GM12878 (cell line): ENCODE measurements at regions not wholly inside any gene's neighbourhood (a gene's known extent, or its start where the extent isn't known, plus 50 kb on each side); places are given as distances from the start of the nearest gene placed in this dataset.

Experiments used
- ATAC-seq: fragments of 200-7000 bp; cut with Tn5 transposase; 3 replicates; pipeline ENCODE4 v1.9.1; 2020; ENCODE audit warnings: mild to moderate bottlenecking, moderate library complexity
- BruUV-seq: library from RNA; stranded (reverse); fragments of 400-500 nt; replicated peaks from 2 replicates; lab custom pipeline; 2021; lab: Mats Ljungman, UMichigan
- CTCF ChIA-PET: fragments of 300-600 bp; sonication (Branson Sonifier 250); formaldehyde crosslinking; extraction: SDS; loops from one replicate; lab custom pipeline; 2021; ENCODE audit warnings: inconsistent platforms; lab: Yijun Ruan, JAX
- POLR2A ChIA-PET: fragments of 350-600 bp; formaldehyde crosslinking; extraction: SDS; loops from one replicate; lab custom pipeline; 2021; ENCODE audit warnings: inconsistent platforms; lab: Charles Lee
- RAD21 ChIA-PET: fragments of 300-600 bp; sonication (Branson Sonifier 250); formaldehyde crosslinking; loops from one replicate; lab custom pipeline; 2023; ENCODE audit warnings: antibody characterized with exemption; ENCODE audit not compliant: unreplicated experiment; lab: Charles Lee
- SMC1A ChIA-PET: fragments of 300-600 bp; sonication (Branson Sonifier 250); formaldehyde crosslinking; loops from one replicate; lab custom pipeline; 2023; ENCODE audit not compliant: unreplicated experiment, uncharacterized antibody; lab: Charles Lee
- DNase-seq: peaks from one replicate; pipeline ENCODE4 v3.0.0-alpha.2; 2011; ENCODE audit warnings: low read depth, low spot score
- FAIRE-seq: peaks from 3 replicates; lab custom pipeline; 2011; peaks lifted over from hg19 to GRCh38; lab: Jason Lieb, UNC
- H2AFZ ChIP-seq: 2 replicates; pipeline ENCODE4 v1.6.0; 2011; ENCODE audit warnings: low read depth, low read length, control low read depth; ENCODE audit not compliant: control insufficient read depth
- H3K27ac ChIP-seq: 2 replicates; pipeline ENCODE4 v1.5.1; 2011; ENCODE audit warnings: control low read depth; ENCODE audit not compliant: control insufficient read depth, insufficient read depth
- H3K27me3 ChIP-seq, 2 experiments: replicated peaks in 1 of 2; 2 replicates each; pipeline versions ENCODE4 v1.6.0 to v1.6.1; 2011; ENCODE audit warnings: low read length in 1 of 2; ENCODE audit not compliant: control insufficient read depth in 2 of 2, insufficient read depth in 2 of 2
- H3K36me3 ChIP-seq, 2 experiments: 2 replicates each; pipeline ENCODE4 v1.5.1; 2011; ENCODE audit warnings: low read length in 1 of 2; ENCODE audit not compliant: control insufficient read depth in 2 of 2, insufficient read depth in 2 of 2
- H3K4me1 ChIP-seq: 2 replicates; pipeline ENCODE4 v1.6.1; 2011; ENCODE audit warnings: mild to moderate bottlenecking, low read length, moderate library complexity, mixed read lengths; ENCODE audit not compliant: control insufficient read depth, insufficient read depth
- H3K4me2 ChIP-seq: 2 replicates; pipeline ENCODE4 v1.6.0; 2011; ENCODE audit warnings: control low read depth; ENCODE audit not compliant: control insufficient read depth, insufficient read depth
- H3K4me3 ChIP-seq: fragments of 200-600 bp; sonication (generic); 2 replicates; pipeline ENCODE4 v1.5.1; 2016
- H3K79me2 ChIP-seq: 2 replicates; pipeline ENCODE4 v1.6.0; 2011; ENCODE audit warnings: low read length; ENCODE audit not compliant: control insufficient read depth, insufficient read depth
- H3K9ac ChIP-seq: 2 replicates; pipeline ENCODE4 v1.8.0; 2011; ENCODE audit warnings: low read length, control low read depth, mixed read lengths; ENCODE audit not compliant: control insufficient read depth, insufficient read depth
- H3K9me3 ChIP-seq: replicated peaks from 3 replicates; pipeline ENCODE4 v1.5.1; 2011; ENCODE audit warnings: mild to moderate bottlenecking, low read length; ENCODE audit not compliant: control insufficient read depth, insufficient read depth
- H4K20me1 ChIP-seq: 2 replicates; pipeline ENCODE4 v1.6.0; 2011; ENCODE audit not compliant: control insufficient read depth, insufficient read depth
- BCL11A ChIP-seq: IDR thresholded peaks from 2 replicates; pipeline ENCODE4 v1.6.1; 2011; ENCODE audit warnings: low read depth, low read length
- CBX5 ChIP-seq: sonication (generic); IDR thresholded peaks from 2 replicates; pipeline ENCODE4 v1.6.1; 2016; ENCODE audit warnings: low read depth, moderate library complexity, mild to moderate bottlenecking, inconsistent platforms
- EP300 ChIP-seq, 2 experiments: fragments of 150-350 bp in 1 of 2; IDR thresholded peaks; 2 replicates each; pipeline ENCODE4 v1.6.1; 2011 to 2012; ENCODE audit warnings: low read depth in 2 of 2, low read length in 2 of 2, borderline replicate concordance in 1 of 2, improper control_type of control experiment in 1 of 2, inconsistent platforms in 1 of 2; ENCODE audit not compliant: control insufficient read depth in 1 of 2
- JUNB ChIP-seq: IDR thresholded peaks from 2 replicates; pipeline ENCODE4 v1.6.1; 2016; ENCODE audit warnings: antibody characterized with exemption, mild to moderate bottlenecking
- KDM1A ChIP-seq: fragments of 200-600 bp; sonication (generic); IDR thresholded peaks from 2 replicates; pipeline ENCODE4 v1.6.1; 2016; ENCODE audit warnings: borderline replicate concordance
- SMC3 ChIP-seq: IDR thresholded peaks from 2 replicates; pipeline ENCODE4 v1.6.1; 2011; ENCODE audit warnings: low read length, improper control_type of control experiment, borderline replicate concordance
- SPI1 ChIP-seq: IDR thresholded peaks from 2 replicates; pipeline ENCODE4 v1.6.1; 2011; ENCODE audit warnings: low read depth, mild to moderate bottlenecking, low read length, moderate library complexity, borderline replicate concordance; ENCODE audit not compliant: insufficient read depth
- WGBS: methylation state at CpG from one replicate; pipeline ENCODE4 v1.1.6; 2016; ENCODE audit warnings: low lambda C conversion rate; ENCODE audit not compliant: insufficient replicate concordance, insufficient coverage; ENCODE audit errors: missing lambda C conversion rate; 5-methylcytosine and 5-hydroxymethylcytosine counted together
- in situ Hi-C: fragments of 300-500 bp; cut with MboI; formaldehyde crosslinking; loops from 9 replicates; pipeline ENCODE4 v1.14.3; 2018; ENCODE audit warnings: mixed read lengths
- intact Hi-C: fragments of 100-400 bp; cut with micrococcal nuclease; formaldehyde crosslinking; loops from one replicate; pipeline ENCODE4 v1.14.2; 2022; ENCODE audit not compliant: unreplicated experiment
- TF ChIP-seq, protein P1 (sequence below): fragments of 150-350 bp; IDR thresholded peaks from 2 replicates; pipeline ENCODE4 v1.6.1; 2016; ENCODE audit warnings: low read depth, low read length

DNA sequence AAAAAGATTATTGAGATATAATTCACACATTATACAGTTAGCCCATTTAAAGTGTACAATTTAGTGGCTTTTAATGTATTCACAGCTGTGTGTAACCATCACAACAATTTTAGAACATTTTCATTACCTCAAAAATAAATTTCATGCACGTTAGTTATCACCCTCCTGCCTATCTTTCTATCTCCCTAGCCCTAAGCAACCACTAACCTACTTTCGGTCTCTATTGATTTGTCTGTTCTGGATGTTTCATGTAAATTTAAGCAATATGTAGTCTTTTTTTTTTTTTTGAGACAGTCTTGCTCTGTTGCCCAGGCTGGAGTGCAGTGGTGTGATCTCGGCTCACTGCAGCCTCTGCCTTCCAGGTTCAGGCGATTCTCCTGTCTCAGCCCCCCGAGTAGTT lies 439.4 kb downstream of the PCNX1 start:
- peak; percentile 54 for ATAC-seq
- Histone ChIP-seq H3K9ac (no peak overlapping the region), H3K79me2 (peaks cover 85% of the 10 kb centered on the region), H3K36me3 (peaks cover 0 to 7% of the 10 kb centered on the region in 2 experiments; a peak in 2 of 4 replicates), H3K27me3 (no peaks in the 10 kb centered on the region), H3K4me3 (no peak overlapping the region), H3K9me3 (peaks cover 18% of the 10 kb centered on the region), H3K27ac (no peak overlapping the region), H4K20me1 (no peaks in the 10 kb centered on the region), H2AFZ (no peak overlapping the region), H3K4me2 (0 out of 2 replicates have a peak overlapping the region, but pooled peaks have one; percentile 26)
- RAD21 ChIA-PET, result interaction anchor here (0.6 kb wide), 1 partner anchor 406 kb away, joined by 4 read pairs; no protein-coding TSS in a partner anchor
- SMC1A ChIA-PET, result interaction anchor here (1.4 kb wide), 1 partner anchor 24 kb away, joined by 4 read pairs; no protein-coding TSS in a partner anchor
- FAIRE-seq, result no peak
- POLR2A ChIA-PET, result no interaction called here
- WGBS, result 52% methylated on average over 5 of the region's 5 CpGs
- intact Hi-C loops (no loop called here), in situ Hi-C loops (no loop called here)
- no TSS peak for BruUV-seq
- CTCF ChIA-PET, result no interaction called here
- TF ChIP-seq, protein P1, sequence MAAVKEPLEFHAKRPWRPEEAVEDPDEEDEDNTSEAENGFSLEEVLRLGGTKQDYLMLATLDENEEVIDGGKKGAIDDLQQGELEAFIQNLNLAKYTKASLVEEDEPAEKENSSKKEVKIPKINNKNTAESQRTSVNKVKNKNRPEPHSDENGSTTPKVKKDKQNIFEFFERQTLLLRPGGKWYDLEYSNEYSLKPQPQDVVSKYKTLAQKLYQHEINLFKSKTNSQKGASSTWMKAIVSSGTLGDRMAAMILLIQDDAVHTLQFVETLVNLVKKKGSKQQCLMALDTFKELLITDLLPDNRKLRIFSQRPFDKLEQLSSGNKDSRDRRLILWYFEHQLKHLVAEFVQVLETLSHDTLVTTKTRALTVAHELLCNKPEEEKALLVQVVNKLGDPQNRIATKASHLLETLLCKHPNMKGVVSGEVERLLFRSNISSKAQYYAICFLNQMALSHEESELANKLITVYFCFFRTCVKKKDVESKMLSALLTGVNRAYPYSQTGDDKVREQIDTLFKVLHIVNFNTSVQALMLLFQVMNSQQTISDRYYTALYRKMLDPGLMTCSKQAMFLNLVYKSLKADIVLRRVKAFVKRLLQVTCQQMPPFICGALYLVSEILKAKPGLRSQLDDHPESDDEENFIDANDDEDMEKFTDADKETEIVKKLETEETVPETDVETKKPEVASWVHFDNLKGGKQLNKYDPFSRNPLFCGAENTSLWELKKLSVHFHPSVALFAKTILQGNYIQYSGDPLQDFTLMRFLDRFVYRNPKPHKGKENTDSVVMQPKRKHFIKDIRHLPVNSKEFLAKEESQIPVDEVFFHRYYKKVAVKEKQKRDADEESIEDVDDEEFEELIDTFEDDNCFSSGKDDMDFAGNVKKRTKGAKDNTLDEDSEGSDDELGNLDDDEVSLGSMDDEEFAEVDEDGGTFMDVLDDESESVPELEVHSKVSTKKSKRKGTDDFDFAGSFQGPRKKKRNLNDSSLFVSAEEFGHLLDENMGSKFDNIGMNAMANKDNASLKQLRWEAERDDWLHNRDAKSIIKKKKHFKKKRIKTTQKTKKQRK, result no peak
- TF ChIP-seq, all 136 proteins: peak for 0
- DNase-seq, result no peak
- peaks cover 17% of the 10 kb centered on the region for H3K4me1 ChIP-seq

DNA sequence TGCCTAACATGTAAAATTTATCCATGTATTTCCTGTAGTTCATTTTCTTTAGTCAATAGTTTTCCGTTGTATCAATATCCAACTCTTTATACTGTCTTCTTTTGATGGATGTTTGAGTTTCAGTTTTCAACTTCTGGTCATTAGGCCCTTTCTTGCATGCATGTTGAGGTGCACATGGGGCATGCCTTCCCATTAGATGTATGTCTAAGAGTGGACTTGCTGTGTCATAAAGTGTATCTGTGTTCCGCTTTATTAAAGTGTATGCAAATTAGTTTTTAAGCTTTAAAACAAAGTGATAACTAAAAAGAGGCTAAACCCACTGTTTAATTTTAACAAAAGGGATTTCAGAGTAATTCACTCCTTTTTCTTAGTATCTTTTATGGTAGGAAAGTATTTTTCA lies 441.1 kb downstream of the PCNX1 start:
- no peaks in the 10 kb centered on the region for H4K20me1 ChIP-seq
- H3K9ac ChIP-seq, result no peak overlapping the region
- WGBS, result 47% methylated on average over 2 of the region's 2 CpGs
- no peak overlapping the region for H2AFZ ChIP-seq
- TF ChIP-seq SMC3 (no peak), CBX5 (0 out of 2 replicates have a peak, but pooled peaks have one; percentile 28), EP300 (IDR thresholded peaks at IDR 0.05; ENCODE audit: borderline replicate concordance in 1 of 2, control insufficient read depth in 1 of 2, low read depth in 2 of 2, low read length in 2 of 2) (peak in 1 of 2 experiments; percentile 27; a peak in 1 of 4 replicates), SPI1 (peak; percentile 66; the same call in 1 of the 2 replicates), JUNB (peak; percentile 2; the same call in 1 of the 2 replicates), BCL11A (peak; percentile 34; the same call in 1 of the 2 replicates), KDM1A (no peak)
- ATAC-seq (peak; percentile 74), DNase-seq (no peak), FAIRE-seq (no peak)
- H3K4me1 ChIP-seq, result peaks cover 17% of the 10 kb centered on the region
- ChIA-PET RAD21 (interaction anchor here (0.6 to 11.5 kb wide), 3 partner anchors 9 to 169 kb away, joined by 3 to 128 read pairs (median 4); no protein-coding TSS in a partner anchor), SMC1A (interaction anchor here (0.8 to 2.3 kb wide), 13 partner anchors 9 to 206 kb away, joined by 3 to 10 read pairs (median 4); no protein-coding TSS in a partner anchor), POLR2A (interaction anchor here (1.5 kb wide), 1 partner anchor 50 kb away, joined by 3 read pairs; no protein-coding TSS in a partner anchor), CTCF (interaction anchor here (1.4 kb wide), 1 partner anchor 14 kb away, joined by 4 read pairs; no protein-coding TSS in a partner anchor)
- H3K4me3 ChIP-seq, result no peak overlapping the region
- H3K4me2 ChIP-seq, result no peak overlapping the region
- TSS peak; percentile 89 for BruUV-seq
- H3K79me2 ChIP-seq, result peaks cover 84% of the 10 kb centered on the region
- no peaks in the 10 kb centered on the region for H3K27me3 ChIP-seq
- peak overlapping the region; percentile 35 for H3K27ac ChIP-seq
- intact Hi-C loops, result no loop called here
- peaks cover 29% of the 10 kb centered on the region for H3K9me3 ChIP-seq
- peaks cover 2 to 12% of the 10 kb centered on the region in 2 experiments for H3K36me3 ChIP-seq
- in situ Hi-C loops, result no loop called here
